T-helper 2 cell treated with Interferon-gamma antibody and Interleukin-4, amounts not matched to agents 100 ng/mL and 5 ng/mL, for 36 hours (primary cell): ENCODE measurements at regions not wholly inside any gene's neighbourhood (a gene's known extent, or its start where the extent isn't known, plus 50 kb on each side); places are given as distances from the start of the nearest gene placed in this dataset.

Experiments used
- intact Hi-C: fragments of 100-400 bp; cut with micrococcal nuclease; formaldehyde crosslinking; loops from one replicate; pipeline ENCODE4 v1.15.1; 2023

GRCh38 chr21:27487676-27488075 is 520.8 kb upstream of the ADAMTS5 start:
- intact Hi-C loops = no loop called here

GRCh38 chr21:27480841-27481261 is 514.0 kb upstream of the ADAMTS5 start:
- intact Hi-C loops = no loop called here

- intact Hi-C loops = no loop called here
These were observed 510.4 kb upstream of the ADAMTS5 start for GRCh38 chr21:27477296-27477695.

GRCh38 chr21:27476696-27477095 is 509.8 kb upstream of the ADAMTS5 start:
- intact Hi-C loops = no loop called here

GRCh38 chr21:27475363-27475955 is 508.6 kb upstream of the ADAMTS5 start:
- intact Hi-C loops = no loop called here

- intact Hi-C loops = no loop called here
These were observed 500.5 kb upstream of the ADAMTS5 start for GRCh38 chr21:27467366-27467765.

GRCh38 chr21:27466140-27466539 is 499.3 kb upstream of the ADAMTS5 start:
- intact Hi-C loops = no loop called here

GRCh38 chr21:27464648-27465047 is 497.8 kb upstream of the ADAMTS5 start:
- intact Hi-C loops = no loop called here

GRCh38 chr21:27462726-27463125 is 495.8 kb upstream of the ADAMTS5 start:
- intact Hi-C loops = no loop called here

- intact Hi-C loops = no loop called here
These were observed 487.3 kb upstream of the ADAMTS5 start for GRCh38 chr21:27454234-27454633.

- intact Hi-C loops = no loop called here
These were observed 484.2 kb upstream of the ADAMTS5 start for GRCh38 chr21:27451116-27451515.

- intact Hi-C loops = no loop called here
These were observed 483.3 kb upstream of the ADAMTS5 start for GRCh38 chr21:27450216-27450615.

- intact Hi-C loops = no loop called here
These were observed 482.1 kb upstream of the ADAMTS5 start for GRCh38 chr21:27448960-27449359.

- intact Hi-C loops = no loop called here
These were observed 481.0 kb upstream of the ADAMTS5 start for GRCh38 chr21:27447843-27448242.

GRCh38 chr21:27429710-27430341 is 462.9 kb upstream of the ADAMTS5 start:
- intact Hi-C loops = no loop called here

GRCh38 chr21:27426196-27426595 is 459.3 kb upstream of the ADAMTS5 start:
- intact Hi-C loops = no loop called here

- intact Hi-C loops = no loop called here
These were observed 458.7 kb upstream of the ADAMTS5 start for GRCh38 chr21:27425574-27425973.

GRCh38 chr21:27425172-27425571 is 458.3 kb upstream of the ADAMTS5 start:
- intact Hi-C loops = no loop called here

- intact Hi-C loops = no loop called here
These were observed 457.7 kb upstream of the ADAMTS5 start for GRCh38 chr21:27424601-27425000.

- intact Hi-C loops = no loop called here
These were observed 457.2 kb upstream of the ADAMTS5 start for GRCh38 chr21:27423906-27424595.

GRCh38 chr21:27423038-27423437 is 456.1 kb upstream of the ADAMTS5 start:
- intact Hi-C loops = no loop called here

GRCh38 chr21:27422435-27422834 is 455.5 kb upstream of the ADAMTS5 start:
- intact Hi-C loops = no loop called here

GRCh38 chr21:27421654-27422053 is 454.8 kb upstream of the ADAMTS5 start:
- intact Hi-C loops = no loop called here
